ENCODE measurements at regions not wholly inside any gene's neighbourhood (a gene's known extent, or its start where the extent isn't known, plus 50 kb on each side); places are given as distances from the start of the nearest gene placed in this dataset.

GRCh38 chr3:40642812-40643211, 118.1 kb downstream of the ZNF621 start:
- TF ChIP-seq, protein P1, sequence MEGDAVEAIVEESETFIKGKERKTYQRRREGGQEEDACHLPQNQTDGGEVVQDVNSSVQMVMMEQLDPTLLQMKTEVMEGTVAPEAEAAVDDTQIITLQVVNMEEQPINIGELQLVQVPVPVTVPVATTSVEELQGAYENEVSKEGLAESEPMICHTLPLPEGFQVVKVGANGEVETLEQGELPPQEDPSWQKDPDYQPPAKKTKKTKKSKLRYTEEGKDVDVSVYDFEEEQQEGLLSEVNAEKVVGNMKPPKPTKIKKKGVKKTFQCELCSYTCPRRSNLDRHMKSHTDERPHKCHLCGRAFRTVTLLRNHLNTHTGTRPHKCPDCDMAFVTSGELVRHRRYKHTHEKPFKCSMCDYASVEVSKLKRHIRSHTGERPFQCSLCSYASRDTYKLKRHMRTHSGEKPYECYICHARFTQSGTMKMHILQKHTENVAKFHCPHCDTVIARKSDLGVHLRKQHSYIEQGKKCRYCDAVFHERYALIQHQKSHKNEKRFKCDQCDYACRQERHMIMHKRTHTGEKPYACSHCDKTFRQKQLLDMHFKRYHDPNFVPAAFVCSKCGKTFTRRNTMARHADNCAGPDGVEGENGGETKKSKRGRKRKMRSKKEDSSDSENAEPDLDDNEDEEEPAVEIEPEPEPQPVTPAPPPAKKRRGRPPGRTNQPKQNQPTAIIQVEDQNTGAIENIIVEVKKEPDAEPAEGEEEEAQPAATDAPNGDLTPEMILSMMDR (IDR thresholded peaks at IDR 0.05; ENCODE audit: control extremely low read depth in 1 of 3, insufficient read depth in 1 of 3, low read depth in 1 of 3, low read length in 3 of 3) = peak; percentile 34 to 44 (median 43)
- TF ChIP-seq NRF1 (IDR thresholded peaks at IDR 0.05; ENCODE audit: low read depth, low read length) = no peak
- TF ChIP-seq RAD21 (IDR thresholded peaks at IDR 0.05 in 1 of 2, conservative IDR thresholded peaks at IDR 0.05 in 1 of 2; ENCODE audit: low read depth in 2 of 2, low read length in 2 of 2) = peak; percentile 53 to 63
- TF ChIP-seq SIN3A (conservative IDR thresholded peaks at IDR 0.05 in 1 of 2, IDR thresholded peaks at IDR 0.05 in 1 of 2; ENCODE audit: low read depth in 1 of 2, low read length in 2 of 2) = no peak
- TF ChIP-seq BRCA1 (IDR thresholded peaks at IDR 0.05; ENCODE audit: low read depth, low read length) = no peak
- no peak for TF ChIP-seq POLR2AphosphoS5 (IDR thresholded peaks at IDR 0.05; ENCODE audit: low read depth, low read length)
- no peak for TF ChIP-seq SP1 (IDR thresholded peaks at IDR 0.05; ENCODE audit: low read depth, low read length)
- TF ChIP-seq SAP30 (IDR thresholded peaks at IDR 0.05; ENCODE audit: insufficient read depth, insufficient replicate concordance, low read length) = no peak
- TF ChIP-seq BACH1 (IDR thresholded peaks at IDR 0.05; ENCODE audit: low read length) = no peak
